ENCODE measurements at regions not wholly inside any gene's neighbourhood (a gene's known extent, or its start where the extent isn't known, plus 50 kb on each side); places are given as distances from the start of the nearest gene placed in this dataset.
A peak's percentile ranks its signal among the peaks of the same experiment; 100 is the strongest.

DNA sequence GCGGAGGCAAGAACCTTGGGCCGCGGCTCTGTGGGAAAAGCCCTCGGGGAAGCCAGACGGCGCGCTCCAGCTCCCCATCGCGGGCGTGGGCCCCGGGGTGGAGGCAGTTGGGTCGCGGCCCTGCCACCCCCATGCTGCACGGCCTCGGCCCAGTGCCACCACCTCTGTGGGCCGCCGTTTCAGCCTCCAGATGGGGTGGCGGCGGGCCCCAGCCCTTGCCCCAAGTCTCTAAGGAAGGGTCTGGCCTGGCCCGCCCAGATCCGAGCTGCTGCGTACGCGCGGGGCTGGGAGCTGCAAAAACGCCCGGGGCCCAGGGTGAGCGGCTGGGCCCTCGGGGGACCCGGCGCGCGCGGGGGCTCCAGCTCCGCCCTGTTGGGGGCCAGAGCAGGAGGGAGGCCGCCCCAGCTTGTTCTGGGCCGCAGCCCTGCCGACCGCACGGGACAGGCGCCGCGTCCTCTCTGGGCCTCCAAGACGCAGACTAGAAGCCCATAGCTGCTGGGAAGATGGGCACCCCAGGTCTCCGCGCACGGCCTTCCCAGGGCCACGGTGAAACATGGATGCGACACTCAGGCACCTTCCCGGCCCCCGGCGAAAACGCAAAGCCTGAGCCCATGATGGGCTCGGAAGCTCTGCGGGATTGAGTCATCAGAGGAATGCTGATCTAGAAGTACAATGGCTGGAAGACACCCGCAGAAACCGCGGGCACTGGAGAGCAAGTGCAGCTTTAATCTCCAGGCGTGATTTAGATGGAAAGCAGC lies 110.1 kb downstream of the KCTD15 start:
- intact Hi-C loops (cut with DNase I): no loop called here
- no peak for FAIRE-seq
- no peaks in the 10 kb centered on the region for H3K36me3 ChIP-seq (ENCODE audit: control insufficient read depth in 2 of 3, insufficient read depth in 3 of 3, low read length in 3 of 3)
- DNase-seq: peak in 3 of 5 donors; percentile 16 to 37 (median 20)
- H3K9ac ChIP-seq (ENCODE audit: low read length in 3 of 3): no peak overlapping the region
- no peaks in the 10 kb centered on the region for H3K27me3 ChIP-seq (ENCODE audit: control insufficient read depth, insufficient read depth, low read length)
- TF ChIP-seq, protein P1, sequence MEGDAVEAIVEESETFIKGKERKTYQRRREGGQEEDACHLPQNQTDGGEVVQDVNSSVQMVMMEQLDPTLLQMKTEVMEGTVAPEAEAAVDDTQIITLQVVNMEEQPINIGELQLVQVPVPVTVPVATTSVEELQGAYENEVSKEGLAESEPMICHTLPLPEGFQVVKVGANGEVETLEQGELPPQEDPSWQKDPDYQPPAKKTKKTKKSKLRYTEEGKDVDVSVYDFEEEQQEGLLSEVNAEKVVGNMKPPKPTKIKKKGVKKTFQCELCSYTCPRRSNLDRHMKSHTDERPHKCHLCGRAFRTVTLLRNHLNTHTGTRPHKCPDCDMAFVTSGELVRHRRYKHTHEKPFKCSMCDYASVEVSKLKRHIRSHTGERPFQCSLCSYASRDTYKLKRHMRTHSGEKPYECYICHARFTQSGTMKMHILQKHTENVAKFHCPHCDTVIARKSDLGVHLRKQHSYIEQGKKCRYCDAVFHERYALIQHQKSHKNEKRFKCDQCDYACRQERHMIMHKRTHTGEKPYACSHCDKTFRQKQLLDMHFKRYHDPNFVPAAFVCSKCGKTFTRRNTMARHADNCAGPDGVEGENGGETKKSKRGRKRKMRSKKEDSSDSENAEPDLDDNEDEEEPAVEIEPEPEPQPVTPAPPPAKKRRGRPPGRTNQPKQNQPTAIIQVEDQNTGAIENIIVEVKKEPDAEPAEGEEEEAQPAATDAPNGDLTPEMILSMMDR (IDR thresholded peaks at IDR 0.05; ENCODE audit: borderline replicate concordance, extremely low read depth, insufficient read depth): no peak
- H3K9me3 ChIP-seq (ENCODE audit: control insufficient read depth in 2 of 3, insufficient read depth in 1 of 3, low read length in 3 of 3): peaks cover 0 to 3% (median 0%) of the 10 kb centered on the region in 3 donors
- peak overlapping the region in 1 of 2 donors; percentile 32 for H3K27ac ChIP-seq (ENCODE audit: low read depth in 2 of 2, low read length in 2 of 2)
- H3K4me3 ChIP-seq (ENCODE audit: low read length in 3 of 3): peak overlapping the region in 1 of 3 donors; percentile 21
- H3K4me1 ChIP-seq (ENCODE audit: control insufficient read depth in 2 of 3, insufficient read depth in 2 of 3, low read depth in 1 of 3, low read length in 3 of 3): peaks cover 0 to 7% (median 2%) of the 10 kb centered on the region in 3 donors

DNA sequence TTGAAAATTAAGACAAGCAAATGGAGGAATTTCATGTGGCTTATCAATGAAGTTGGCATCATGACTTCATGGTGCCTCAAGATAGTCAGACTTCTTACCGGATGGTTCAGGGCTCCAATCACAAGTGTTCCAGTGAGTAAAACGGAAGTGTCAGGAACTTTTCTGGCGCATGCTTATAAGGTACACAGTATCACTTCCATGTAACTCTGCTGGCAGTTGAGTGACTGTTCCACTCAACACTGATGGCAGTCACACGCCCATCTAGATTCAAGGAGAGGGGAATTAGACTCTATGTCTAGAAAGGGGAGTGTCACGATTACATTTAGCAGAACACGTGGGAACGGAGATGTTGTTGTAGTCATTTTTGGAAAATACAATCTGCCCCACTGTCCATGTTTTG lies 114.3 kb downstream of the KCTD15 start:
- no peaks in the 10 kb centered on the region for H3K36me3 ChIP-seq (ENCODE audit: control insufficient read depth in 2 of 3, insufficient read depth in 3 of 3, low read length in 3 of 3)
- no peak overlapping the region for H3K4me3 ChIP-seq (ENCODE audit: low read length in 3 of 3)
- peaks cover 0 to 3% (median 0%) of the 10 kb centered on the region in 3 donors for H3K9me3 ChIP-seq (ENCODE audit: control insufficient read depth in 2 of 3, insufficient read depth in 1 of 3, low read length in 3 of 3)
- no peak overlapping the region for H3K27ac ChIP-seq (ENCODE audit: low read depth in 2 of 2, low read length in 2 of 2)
- no peaks in the 10 kb centered on the region for H3K27me3 ChIP-seq (ENCODE audit: control insufficient read depth, insufficient read depth, low read length)
- FAIRE-seq (no peak), DNase-seq (no peak)
- H3K9ac ChIP-seq (ENCODE audit: low read length in 3 of 3): no peak overlapping the region
- TF ChIP-seq, protein P1 (IDR thresholded peaks at IDR 0.05; ENCODE audit: borderline replicate concordance, extremely low read depth, insufficient read depth): no peak
- no peaks in the 10 kb centered on the region for H3K4me1 ChIP-seq (ENCODE audit: control insufficient read depth in 2 of 3, insufficient read depth in 2 of 3, low read depth in 1 of 3, low read length in 3 of 3)
- intact Hi-C loops (cut with DNase I): no loop called here

DNA sequence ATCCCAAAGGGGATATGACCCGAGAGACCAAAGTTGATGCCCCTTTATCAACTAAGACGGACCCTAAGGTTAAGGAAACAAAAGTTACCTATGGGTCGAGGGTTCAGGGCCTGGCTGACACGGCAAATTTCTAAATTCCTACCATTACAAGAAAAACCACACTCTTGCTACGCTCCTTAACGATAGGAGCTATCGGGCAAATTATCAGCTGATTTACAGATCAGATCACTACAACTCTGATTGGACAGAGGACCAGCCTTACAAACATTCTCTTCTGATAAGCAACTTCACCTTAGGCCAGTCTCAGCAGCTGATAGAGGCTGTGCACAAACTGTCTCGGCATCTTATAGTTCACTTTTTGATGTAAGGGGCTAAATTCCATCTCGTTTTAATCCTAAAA lies 117.9 kb downstream of the KCTD15 start:
- Histone ChIP-seq H3K4me3 (ENCODE audit: low read length in 3 of 3) (no peak overlapping the region), H3K4me1 (ENCODE audit: control insufficient read depth in 2 of 3, insufficient read depth in 2 of 3, low read depth in 1 of 3, low read length in 3 of 3) (no peaks in the 10 kb centered on the region), H3K27ac (ENCODE audit: low read depth in 2 of 2, low read length in 2 of 2) (no peak overlapping the region), H3K9ac (ENCODE audit: low read length in 3 of 3) (no peak overlapping the region), H3K9me3 (ENCODE audit: control insufficient read depth in 2 of 3, insufficient read depth in 1 of 3, low read length in 3 of 3) (peaks cover 0 to 3% (median 0%) of the 10 kb centered on the region in 3 donors), H3K27me3 (ENCODE audit: control insufficient read depth, insufficient read depth, low read length) (no peaks in the 10 kb centered on the region), H3K36me3 (ENCODE audit: control insufficient read depth in 2 of 3, insufficient read depth in 3 of 3, low read length in 3 of 3) (no peaks in the 10 kb centered on the region)
- intact Hi-C loops (cut with DNase I): no loop called here
- TF ChIP-seq, protein P1 (IDR thresholded peaks at IDR 0.05; ENCODE audit: borderline replicate concordance, extremely low read depth, insufficient read depth): no peak
- FAIRE-seq: no peak
- DNase-seq: no peak

All from kidney (tissue), 13 donors.